ENCODE measurements at regions not wholly inside any gene's neighbourhood (a gene's known extent, or its start where the extent isn't known, plus 50 kb on each side); places are given as distances from the start of the nearest gene placed in this dataset.

DNA sequence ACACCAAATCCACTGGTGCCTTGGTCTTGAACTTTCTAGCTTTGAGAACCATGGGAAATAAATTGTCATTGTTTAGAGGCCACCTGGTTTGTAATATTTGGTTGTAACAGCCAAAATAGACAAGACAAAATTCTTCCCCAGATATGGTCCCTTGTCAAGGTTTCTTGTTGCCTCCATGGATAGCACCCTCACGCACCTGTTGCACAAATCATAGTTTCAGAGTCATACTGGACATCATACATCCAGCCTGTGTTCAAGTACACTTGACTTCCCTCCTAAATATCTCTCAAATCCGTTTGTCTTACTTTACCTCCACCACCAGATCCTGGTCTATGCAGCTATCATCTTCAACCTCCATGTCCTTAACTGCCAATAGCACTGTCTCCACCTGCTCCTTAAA lies 256.7 kb upstream of the IGFBP3 start:
- FAIRE-seq, result no peak
- POLR2A ChIA-PET, result no interaction called here
- no peaks in the 10 kb centered on the region for H3K27me3 ChIP-seq (replicated peaks in 1 of 2; ENCODE audit: control insufficient read depth in 2 of 2, insufficient read depth in 2 of 2, low read length in 1 of 2)

DNA sequence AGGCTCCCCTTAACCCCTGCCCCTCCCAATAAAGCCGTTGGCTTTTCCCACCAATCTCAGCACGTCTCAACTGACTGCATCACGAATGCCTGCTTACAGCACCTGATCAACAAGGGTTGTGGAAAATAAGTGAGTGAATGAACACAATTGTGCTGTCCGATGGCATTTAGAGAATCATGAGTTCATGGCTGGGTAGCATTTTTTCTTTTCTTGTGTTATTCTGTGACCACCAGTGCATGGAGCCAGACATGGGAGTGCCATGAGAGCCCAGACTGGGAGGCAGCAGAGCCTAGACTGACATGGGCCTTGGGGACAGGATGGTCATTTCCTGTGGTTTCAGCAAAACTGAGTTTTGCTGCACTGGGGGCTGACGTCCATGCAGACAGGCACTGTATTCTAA lies 254.1 kb upstream of the IGFBP3 start:
- ChIA-PET CTCF (no interaction called here), POLR2A (no interaction called here), SMC1A (ENCODE audit: uncharacterized antibody, unreplicated experiment) (no interaction called here), RAD21 (ENCODE audit: unreplicated experiment) (no interaction called here)
- ATAC-seq, result no peak; the same call in 2 of the 3 replicates
- in situ Hi-C loops (cut with MboI), result no loop called here
- FAIRE-seq, result no peak
- no peak for DNase-seq (ENCODE audit: low read depth, low spot score)
- H3K4me3 ChIP-seq, result no peak overlapping the region
- H3K4me2 ChIP-seq (ENCODE audit: control insufficient read depth, insufficient read depth), result no peak overlapping the region
- H3K9me3 ChIP-seq (replicated peaks; ENCODE audit: control insufficient read depth, insufficient read depth, low read length), result no peaks in the 10 kb centered on the region
- H4K20me1 ChIP-seq (ENCODE audit: control insufficient read depth, insufficient read depth), result no peaks in the 10 kb centered on the region
- no peak overlapping the region for H3K27ac ChIP-seq (ENCODE audit: control insufficient read depth, insufficient read depth)
- WGBS (ENCODE audit: insufficient coverage, insufficient replicate concordance, low lambda C conversion rate, missing lambda C conversion rate), result 12% methylated on average over 5 of the region's 5 CpGs
- intact Hi-C loops (cut with micrococcal nuclease; ENCODE audit: unreplicated experiment), result no loop called here
- TF ChIP-seq TARDBP (IDR thresholded peaks at IDR 0.05; ENCODE audit: borderline replicate concordance) (no peak), SIX5 (IDR thresholded peaks at IDR 0.05; ENCODE audit: low read depth, low read length, severe bottlenecking) (no peak), GATAD2B (conservative IDR thresholded peaks at IDR 0.05; ENCODE audit: low read depth) (no peak), SMC3 (IDR thresholded peaks at IDR 0.05; ENCODE audit: borderline replicate concordance, low read length) (no peak), NR2C2 (IDR thresholded peaks at IDR 0.05; ENCODE audit: borderline replicate concordance, control insufficient read depth, insufficient read length, low read depth) (no peak)
- TF ChIP-seq, protein P1, sequence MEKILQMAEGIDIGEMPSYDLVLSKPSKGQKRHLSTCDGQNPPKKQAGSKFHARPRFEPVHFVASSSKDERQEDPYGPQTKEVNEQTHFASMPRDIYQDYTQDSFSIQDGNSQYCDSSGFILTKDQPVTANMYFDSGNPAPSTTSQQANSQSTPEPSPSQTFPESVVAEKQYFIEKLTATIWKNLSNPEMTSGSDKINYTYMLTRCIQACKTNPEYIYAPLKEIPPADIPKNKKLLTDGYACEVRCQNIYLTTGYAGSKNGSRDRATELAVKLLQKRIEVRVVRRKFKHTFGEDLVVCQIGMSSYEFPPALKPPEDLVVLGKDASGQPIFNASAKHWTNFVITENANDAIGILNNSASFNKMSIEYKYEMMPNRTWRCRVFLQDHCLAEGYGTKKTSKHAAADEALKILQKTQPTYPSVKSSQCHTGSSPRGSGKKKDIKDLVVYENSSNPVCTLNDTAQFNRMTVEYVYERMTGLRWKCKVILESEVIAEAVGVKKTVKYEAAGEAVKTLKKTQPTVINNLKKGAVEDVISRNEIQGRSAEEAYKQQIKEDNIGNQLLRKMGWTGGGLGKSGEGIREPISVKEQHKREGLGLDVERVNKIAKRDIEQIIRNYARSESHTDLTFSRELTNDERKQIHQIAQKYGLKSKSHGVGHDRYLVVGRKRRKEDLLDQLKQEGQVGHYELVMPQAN (conservative IDR thresholded peaks at IDR 0.05), result no peak
- TF ChIP-seq, protein P2, sequence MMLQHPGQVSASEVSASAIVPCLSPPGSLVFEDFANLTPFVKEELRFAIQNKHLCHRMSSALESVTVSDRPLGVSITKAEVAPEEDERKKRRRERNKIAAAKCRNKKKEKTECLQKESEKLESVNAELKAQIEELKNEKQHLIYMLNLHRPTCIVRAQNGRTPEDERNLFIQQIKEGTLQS (IDR thresholded peaks at IDR 0.05; ENCODE audit: borderline replicate concordance, extremely low read depth, low read depth, low read length), result no peak
- H3K27me3 ChIP-seq (replicated peaks in 1 of 2; ENCODE audit: control insufficient read depth in 2 of 2, insufficient read depth in 2 of 2, low read length in 1 of 2), result no peaks in the 10 kb centered on the region
- no peaks in the 10 kb centered on the region for H3K79me2 ChIP-seq (ENCODE audit: control insufficient read depth, insufficient read depth, low read length)
- H3K9ac ChIP-seq (ENCODE audit: control insufficient read depth, insufficient read depth, low read length), result no peak overlapping the region
- H3K36me3 ChIP-seq (ENCODE audit: control insufficient read depth in 2 of 2, insufficient read depth in 2 of 2, low read length in 1 of 2), result no peaks in the 10 kb centered on the region
- H2AFZ ChIP-seq (ENCODE audit: control insufficient read depth, low read depth, low read length), result no peak overlapping the region
- H3K4me1 ChIP-seq (ENCODE audit: control insufficient read depth, insufficient read depth, low read length), result no peaks in the 10 kb centered on the region
- BruUV-seq (replicated peaks), result no TSS peak

More for the DNA sequence above, 256.7 kb upstream of the IGFBP3 start:
- CTCF ChIA-PET, result no interaction called here
- no peak overlapping the region for H3K9ac ChIP-seq (ENCODE audit: control insufficient read depth, insufficient read depth, low read length)
- intact Hi-C loops (cut with micrococcal nuclease; ENCODE audit: unreplicated experiment), result no loop called here
- H2AFZ ChIP-seq (ENCODE audit: control insufficient read depth, low read depth, low read length), result no peak overlapping the region
- H3K36me3 ChIP-seq (ENCODE audit: control insufficient read depth in 2 of 2, insufficient read depth in 2 of 2, low read length in 1 of 2), result no peaks in the 10 kb centered on the region
- ATAC-seq, result no peak
- TF ChIP-seq IKZF1 (conservative IDR thresholded peaks at IDR 0.05) (no peak), NR2C2 (IDR thresholded peaks at IDR 0.05; ENCODE audit: borderline replicate concordance, control insufficient read depth, insufficient read length, low read depth) (no peak), NFYB (IDR thresholded peaks at IDR 0.05; ENCODE audit: insufficient read depth, low read depth, low read length) (no peak), SRF (IDR thresholded peaks at IDR 0.05; ENCODE audit: low read depth in 2 of 2, low read length in 2 of 2) (no peak), SIN3A (IDR thresholded peaks at IDR 0.05; ENCODE audit: low read depth, low read length) (no peak), SMAD5 (IDR thresholded peaks at IDR 0.05; ENCODE audit: low read depth) (no peak), TBL1XR1 (IDR thresholded peaks at IDR 0.05; ENCODE audit: low read depth, low read length) (no peak), CREM (IDR thresholded peaks at IDR 0.05; ENCODE audit: low read depth) (no peak)
- TF ChIP-seq, protein P3, sequence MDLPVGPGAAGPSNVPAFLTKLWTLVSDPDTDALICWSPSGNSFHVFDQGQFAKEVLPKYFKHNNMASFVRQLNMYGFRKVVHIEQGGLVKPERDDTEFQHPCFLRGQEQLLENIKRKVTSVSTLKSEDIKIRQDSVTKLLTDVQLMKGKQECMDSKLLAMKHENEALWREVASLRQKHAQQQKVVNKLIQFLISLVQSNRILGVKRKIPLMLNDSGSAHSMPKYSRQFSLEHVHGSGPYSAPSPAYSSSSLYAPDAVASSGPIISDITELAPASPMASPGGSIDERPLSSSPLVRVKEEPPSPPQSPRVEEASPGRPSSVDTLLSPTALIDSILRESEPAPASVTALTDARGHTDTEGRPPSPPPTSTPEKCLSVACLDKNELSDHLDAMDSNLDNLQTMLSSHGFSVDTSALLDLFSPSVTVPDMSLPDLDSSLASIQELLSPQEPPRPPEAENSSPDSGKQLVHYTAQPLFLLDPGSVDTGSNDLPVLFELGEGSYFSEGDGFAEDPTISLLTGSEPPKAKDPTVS (IDR thresholded peaks at IDR 0.05; ENCODE audit: low read depth, low read length), result no peak
- H4K20me1 ChIP-seq (ENCODE audit: control insufficient read depth, insufficient read depth), result no peaks in the 10 kb centered on the region
- in situ Hi-C loops (cut with MboI), result no loop called here
- no peak for DNase-seq (ENCODE audit: low read depth, low spot score)
- H3K4me1 ChIP-seq (ENCODE audit: control insufficient read depth, insufficient read depth, low read length), result no peaks in the 10 kb centered on the region
- no peak overlapping the region for H3K4me3 ChIP-seq
- no peaks in the 10 kb centered on the region for H3K79me2 ChIP-seq (ENCODE audit: control insufficient read depth, insufficient read depth, low read length)
- RAD21 ChIA-PET (ENCODE audit: unreplicated experiment), result no interaction called here
- SMC1A ChIA-PET (ENCODE audit: uncharacterized antibody, unreplicated experiment), result interaction anchor here (1.2 kb wide), 1 partner anchor 55 kb away, joined by 3 read pairs; no protein-coding TSS in a partner anchor
- H3K4me2 ChIP-seq (ENCODE audit: control insufficient read depth, insufficient read depth), result no peak overlapping the region
- BruUV-seq (replicated peaks), result no TSS peak
- WGBS (ENCODE audit: insufficient coverage, insufficient replicate concordance, low lambda C conversion rate, missing lambda C conversion rate), result 0% methylated on average over 2 of the region's 2 CpGs
- H3K27ac ChIP-seq (ENCODE audit: control insufficient read depth, insufficient read depth), result no peak overlapping the region
- H3K9me3 ChIP-seq (replicated peaks; ENCODE audit: control insufficient read depth, insufficient read depth, low read length), result no peaks in the 10 kb centered on the region; the same call in 2 of the 3 replicates
